ENCODE measurements at regions not wholly inside any gene's neighbourhood (a gene's known extent, or its start where the extent isn't known, plus 50 kb on each side); places are given as distances from the start of the nearest gene placed in this dataset.

GRCh38 chr14:44564908-44565307 is 57.8 kb upstream of the FSCB start:
- TF ChIP-seq CTCF (conservative IDR thresholded peaks at IDR 0.05; ENCODE audit: low read depth, low read length), result no peak
- no peak for TF ChIP-seq EZH2 (IDR thresholded peaks at IDR 0.05; ENCODE audit: borderline replicate concordance, low read depth, low read length, poor library complexity, severe bottlenecking)
